ENCODE measurements at regions not wholly inside any gene's neighbourhood (a gene's known extent, or its start where the extent isn't known, plus 50 kb on each side); places are given as distances from the start of the nearest gene placed in this dataset.
"Not testable (repeated sequence)": the region's sequence is repeated elsewhere in the genome, so short reads cannot be mapped to it uniquely, and the experiment has no call there.

DNA sequence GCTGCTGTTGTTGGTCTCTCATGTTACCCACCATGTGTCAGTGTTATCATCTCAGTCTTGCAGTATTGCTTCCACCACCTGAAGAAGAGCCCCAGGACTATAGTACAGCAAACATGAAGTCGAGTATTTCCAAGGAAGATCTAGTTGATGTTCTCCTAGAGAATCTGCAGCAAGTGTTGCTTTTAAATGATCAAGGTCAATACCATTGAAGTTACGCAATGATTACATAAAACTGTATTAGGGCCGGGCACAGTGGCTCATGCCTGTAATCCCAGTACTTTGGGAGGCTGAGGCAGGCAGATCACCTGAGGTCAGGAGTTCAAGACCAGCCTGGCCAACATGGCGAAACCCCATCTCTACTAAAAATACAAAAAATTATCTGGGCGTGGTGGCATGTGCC, 173.9 kb downstream of the TJP1 start:
- not testable (repeated sequence) for DNase-seq (ENCODE audit: extremely low spot score); H3K36me3 ChIP-seq (ENCODE audit: insufficient read depth)
- 89% methylated on average over 5 of the region's 5 CpGs for WGBS

DNA sequence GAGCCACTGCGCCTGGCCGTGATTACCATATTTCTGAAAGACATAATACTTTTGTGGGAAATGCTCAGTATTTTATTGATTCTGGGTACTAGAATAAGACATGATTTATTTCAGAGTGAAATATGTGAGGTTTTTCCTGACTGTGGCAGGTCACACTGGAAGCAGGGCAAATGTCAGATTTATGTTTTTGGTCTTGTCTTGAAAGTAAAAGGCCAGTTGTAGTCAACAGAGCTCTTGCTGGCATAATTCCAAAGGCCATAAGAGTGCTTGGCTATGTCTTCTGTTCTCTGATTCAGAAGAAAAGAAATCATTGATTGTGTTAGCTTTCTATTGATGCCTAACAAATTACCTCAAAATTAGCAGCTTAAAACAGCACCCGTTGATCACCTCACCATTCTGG, 176.4 kb downstream of the TJP1 start:
- WGBS: 91% methylated on average over 3 of the region's 3 CpGs
- no peak overlapping the region for H3K4me3 ChIP-seq (ENCODE audit: low read depth, low read length)
- no peaks in the 10 kb centered on the region for H3K4me1 ChIP-seq (ENCODE audit: insufficient read depth)
- DNase-seq (ENCODE audit: extremely low spot score): no peak
- no peak overlapping the region for H3K27ac ChIP-seq (ENCODE audit: low read depth)
- no peaks in the 10 kb centered on the region for H3K36me3 ChIP-seq (ENCODE audit: insufficient read depth)

More for the DNA sequence above, 173.9 kb downstream of the TJP1 start:
- not testable (repeated sequence) for H3K4me3 ChIP-seq (ENCODE audit: low read depth, low read length); H3K27ac ChIP-seq (ENCODE audit: low read depth); H3K4me1 ChIP-seq (ENCODE audit: insufficient read depth)

DNA sequence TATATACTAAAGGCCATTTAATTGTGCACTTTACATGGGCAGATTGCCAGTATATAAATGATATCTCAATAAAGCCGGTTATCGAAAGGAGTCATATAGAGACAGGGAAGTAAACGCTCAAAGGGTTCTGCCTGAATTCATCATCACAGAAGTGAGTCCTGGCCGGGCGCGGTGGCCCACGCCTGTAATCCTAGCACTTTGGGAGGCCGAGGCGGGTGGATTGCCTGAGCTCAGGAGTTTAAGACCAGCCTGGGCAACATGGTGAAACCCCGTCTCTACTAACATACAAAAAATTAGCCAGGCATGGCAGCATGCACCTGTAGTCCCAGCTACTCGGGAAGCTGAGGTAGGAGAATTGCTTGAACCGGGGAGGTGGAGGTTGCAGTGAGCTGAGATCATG, 177.9 kb downstream of the TJP1 start:
- WGBS: 86% methylated on average over 12 of the region's 12 CpGs
- not testable (repeated sequence) for H3K4me3 ChIP-seq (ENCODE audit: low read depth, low read length); H3K4me1 ChIP-seq (ENCODE audit: insufficient read depth); H3K27ac ChIP-seq (ENCODE audit: low read depth); DNase-seq (ENCODE audit: extremely low spot score); H3K36me3 ChIP-seq (ENCODE audit: insufficient read depth)

DNA sequence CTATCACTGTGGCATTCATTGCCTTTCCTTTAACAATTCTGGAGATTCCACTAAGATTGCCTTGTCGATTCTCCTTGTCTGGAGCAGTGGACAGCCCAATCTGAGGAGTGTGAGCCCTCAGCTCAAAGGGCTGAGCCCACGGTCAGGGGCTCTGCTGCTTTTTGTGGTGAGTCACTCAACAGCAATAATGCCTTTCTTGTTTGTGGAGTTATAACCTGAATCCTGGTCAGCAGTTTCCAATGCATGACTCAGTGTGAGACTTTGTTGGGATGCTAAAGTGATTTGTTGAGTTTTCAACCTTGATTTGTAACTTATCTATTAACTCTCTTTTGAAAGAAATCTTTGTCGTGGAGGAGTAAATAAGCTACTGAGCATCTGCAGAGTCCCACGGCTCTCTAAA, 183.5 kb downstream of the TJP1 start:
- H3K4me3 ChIP-seq (ENCODE audit: low read depth, low read length): no peak overlapping the region
- DNase-seq (ENCODE audit: extremely low spot score): no peak
- no peak overlapping the region for H3K27ac ChIP-seq (ENCODE audit: low read depth)
- 73% methylated on average over 4 of the region's 4 CpGs for WGBS
- no peaks in the 10 kb centered on the region for H3K4me1 ChIP-seq (ENCODE audit: insufficient read depth)
- H3K36me3 ChIP-seq (ENCODE audit: insufficient read depth): no peaks in the 10 kb centered on the region

DNA sequence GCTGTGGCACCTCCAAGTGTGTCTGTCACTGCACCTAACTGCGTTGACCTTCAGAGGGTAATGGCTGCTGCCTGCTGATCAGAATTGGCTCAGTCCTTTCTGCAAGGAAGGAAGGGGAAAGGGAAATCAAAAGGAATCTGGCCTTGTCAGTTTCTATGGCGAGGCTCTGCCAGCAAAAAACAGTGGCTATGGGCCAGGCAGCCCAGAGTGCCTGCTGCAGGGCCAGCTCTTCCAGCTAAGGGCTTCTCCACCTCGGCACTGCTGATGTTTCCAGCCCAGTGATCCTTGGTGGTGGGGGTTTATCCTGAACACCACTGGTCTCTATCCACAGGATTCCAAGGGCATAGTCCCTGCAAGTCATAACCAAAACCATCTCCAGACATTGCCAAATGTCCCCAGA, 184.3 kb downstream of the TJP1 start:
- no peak overlapping the region for H3K4me3 ChIP-seq (ENCODE audit: low read depth, low read length)
- no peaks in the 10 kb centered on the region for H3K4me1 ChIP-seq (ENCODE audit: insufficient read depth)
- 87% methylated on average over 3 of the region's 3 CpGs for WGBS
- H3K27ac ChIP-seq (ENCODE audit: low read depth): no peak overlapping the region
- no peaks in the 10 kb centered on the region for H3K36me3 ChIP-seq (ENCODE audit: insufficient read depth)
- no peak for DNase-seq (ENCODE audit: extremely low spot score)

DNA sequence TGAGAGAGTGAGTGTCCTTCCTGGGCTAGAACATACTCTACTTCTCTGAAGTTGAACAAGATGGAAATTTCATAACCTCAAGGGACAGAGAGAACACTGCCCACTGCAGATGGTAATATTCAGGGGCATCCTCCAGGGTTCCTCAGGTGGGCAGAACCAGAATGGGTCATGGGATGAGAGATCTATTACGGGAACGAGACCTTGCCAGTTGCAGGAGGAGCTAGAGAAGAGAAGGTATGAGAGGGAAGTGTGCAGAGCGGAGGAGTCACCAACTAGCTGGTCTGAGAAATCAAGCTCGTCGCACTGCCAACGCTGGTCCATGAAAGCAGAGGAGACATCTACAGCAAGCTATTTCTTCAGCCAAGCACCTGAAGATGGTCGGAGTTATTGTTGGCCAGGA, 184.7 kb downstream of the TJP1 start:
- Histone ChIP-seq H3K4me1 (ENCODE audit: insufficient read depth) (no peaks in the 10 kb centered on the region), H3K4me3 (ENCODE audit: low read depth, low read length) (no peak overlapping the region), H3K36me3 (ENCODE audit: insufficient read depth) (no peaks in the 10 kb centered on the region), H3K27ac (ENCODE audit: low read depth) (no peak overlapping the region)
- WGBS: 64% methylated on average over 7 of the region's 7 CpGs
- no peak for DNase-seq (ENCODE audit: extremely low spot score)

DNA sequence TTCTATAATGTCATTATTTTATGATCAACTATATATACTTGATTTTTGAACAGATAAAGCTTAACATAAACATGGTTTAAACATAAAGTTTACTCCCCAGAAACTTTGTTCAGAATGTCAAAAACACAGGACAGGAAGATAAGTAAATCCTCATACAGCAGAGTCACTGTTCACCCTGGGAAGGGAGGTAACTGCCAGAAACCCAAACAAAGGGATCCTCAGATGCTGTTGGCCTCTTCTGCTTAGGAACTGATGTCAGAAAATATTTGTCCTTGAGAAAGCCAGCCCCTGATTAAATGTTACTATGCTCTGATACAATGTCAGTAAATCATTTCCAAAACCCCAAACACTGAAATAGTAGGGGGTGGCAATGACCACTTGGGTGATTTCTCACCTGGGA, 185.3 kb downstream of the TJP1 start:
- DNase-seq (ENCODE audit: extremely low spot score): no peak
- Histone ChIP-seq H3K4me3 (ENCODE audit: low read depth, low read length) (no peak overlapping the region), H3K36me3 (ENCODE audit: insufficient read depth) (no peaks in the 10 kb centered on the region), H3K27ac (ENCODE audit: low read depth) (no peak overlapping the region), H3K4me1 (ENCODE audit: insufficient read depth) (no peaks in the 10 kb centered on the region)

DNA sequence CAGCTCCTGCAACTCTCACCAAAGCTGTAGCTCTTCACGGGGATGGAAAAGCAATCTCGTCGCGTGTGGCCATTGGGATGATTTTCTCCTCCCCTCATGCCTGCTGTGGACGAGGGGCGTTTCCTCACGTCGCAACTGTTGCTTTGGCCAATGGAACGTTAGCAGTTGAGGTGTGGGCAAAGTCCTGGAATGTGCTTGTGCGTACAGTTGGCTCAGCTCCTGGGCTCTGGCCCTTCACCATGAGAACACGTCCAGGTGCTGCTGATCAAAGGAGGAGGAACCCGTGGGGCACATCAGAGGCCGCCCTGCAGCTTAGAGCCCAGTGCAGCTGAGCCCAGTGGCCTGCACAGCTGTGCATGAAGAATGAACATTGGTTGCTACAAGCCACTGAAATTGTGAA, 186.1 kb downstream of the TJP1 start:
- no peak for DNase-seq (ENCODE audit: extremely low spot score)
- Histone ChIP-seq H3K27ac (ENCODE audit: low read depth) (no peak overlapping the region), H3K36me3 (ENCODE audit: insufficient read depth) (no peaks in the 10 kb centered on the region), H3K4me3 (ENCODE audit: low read depth, low read length) (no peak overlapping the region), H3K4me1 (ENCODE audit: insufficient read depth) (no peaks in the 10 kb centered on the region)
- WGBS: 28% methylated on average over 13 of the region's 13 CpGs

DNA sequence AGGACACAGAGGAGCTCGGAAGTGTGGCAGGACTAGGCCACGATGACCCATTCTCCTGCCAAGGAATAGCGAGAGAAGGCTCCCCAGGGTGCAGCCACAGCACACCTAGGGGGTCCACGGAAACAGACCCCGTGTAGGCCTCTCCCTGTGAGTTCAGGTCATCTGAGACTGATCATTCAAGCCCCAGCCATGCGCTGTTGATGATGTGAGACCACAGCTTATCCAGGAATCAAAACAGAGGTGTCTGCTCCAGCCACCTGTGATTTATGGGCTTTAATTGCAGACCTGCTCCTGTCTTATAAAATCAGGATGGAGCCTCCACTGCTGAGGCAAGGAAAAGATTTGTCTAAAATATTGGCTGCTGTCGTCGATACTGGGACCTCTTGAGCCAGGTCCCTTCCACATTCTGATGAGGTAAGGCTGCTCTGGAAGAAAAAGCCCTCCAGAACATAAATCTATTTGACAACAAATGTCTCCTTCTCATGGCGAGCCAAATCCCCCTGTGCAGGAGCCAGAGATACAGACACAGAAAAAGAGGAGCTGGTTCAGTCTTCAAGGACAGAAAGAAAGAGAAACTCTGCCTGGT, 186.7 kb downstream of the TJP1 start:
- Histone ChIP-seq H3K27ac (ENCODE audit: low read depth) (no peak overlapping the region), H3K36me3 (ENCODE audit: insufficient read depth) (no peaks in the 10 kb centered on the region), H3K4me3 (ENCODE audit: low read depth, low read length) (no peak overlapping the region), H3K4me1 (ENCODE audit: insufficient read depth) (no peaks in the 10 kb centered on the region)
- WGBS: 61% methylated on average over 9 of the region's 9 CpGs
- DNase-seq (ENCODE audit: extremely low spot score): no peak

DNA sequence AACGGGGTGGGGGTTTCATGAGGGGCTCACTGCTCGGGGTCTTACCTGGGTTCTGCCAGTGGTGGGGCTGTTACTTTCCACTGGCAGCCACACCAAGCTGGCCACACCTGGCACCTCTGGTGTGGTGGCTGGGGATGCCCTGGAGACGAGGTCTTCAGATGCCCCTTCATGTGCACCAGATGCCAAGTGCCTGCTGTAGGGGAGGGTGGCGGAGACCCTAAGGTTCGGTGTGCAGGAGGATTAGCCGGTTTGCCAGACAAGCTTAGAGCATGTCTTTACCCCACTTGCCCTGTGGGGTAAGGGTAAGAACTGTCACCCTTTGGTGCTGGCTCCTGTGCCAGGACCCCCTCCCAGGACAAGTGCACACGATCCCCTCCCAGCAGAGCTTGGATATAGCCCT, 188.3 kb downstream of the TJP1 start:
- H3K36me3 ChIP-seq (ENCODE audit: insufficient read depth): no peaks in the 10 kb centered on the region
- 91% methylated on average over 7 of the region's 7 CpGs for WGBS
- H3K4me3 ChIP-seq (ENCODE audit: low read depth, low read length): no peak overlapping the region
- DNase-seq (ENCODE audit: extremely low spot score): no peak
- H3K27ac ChIP-seq (ENCODE audit: low read depth): no peak overlapping the region
- H3K4me1 ChIP-seq (ENCODE audit: insufficient read depth): no peaks in the 10 kb centered on the region

DNA sequence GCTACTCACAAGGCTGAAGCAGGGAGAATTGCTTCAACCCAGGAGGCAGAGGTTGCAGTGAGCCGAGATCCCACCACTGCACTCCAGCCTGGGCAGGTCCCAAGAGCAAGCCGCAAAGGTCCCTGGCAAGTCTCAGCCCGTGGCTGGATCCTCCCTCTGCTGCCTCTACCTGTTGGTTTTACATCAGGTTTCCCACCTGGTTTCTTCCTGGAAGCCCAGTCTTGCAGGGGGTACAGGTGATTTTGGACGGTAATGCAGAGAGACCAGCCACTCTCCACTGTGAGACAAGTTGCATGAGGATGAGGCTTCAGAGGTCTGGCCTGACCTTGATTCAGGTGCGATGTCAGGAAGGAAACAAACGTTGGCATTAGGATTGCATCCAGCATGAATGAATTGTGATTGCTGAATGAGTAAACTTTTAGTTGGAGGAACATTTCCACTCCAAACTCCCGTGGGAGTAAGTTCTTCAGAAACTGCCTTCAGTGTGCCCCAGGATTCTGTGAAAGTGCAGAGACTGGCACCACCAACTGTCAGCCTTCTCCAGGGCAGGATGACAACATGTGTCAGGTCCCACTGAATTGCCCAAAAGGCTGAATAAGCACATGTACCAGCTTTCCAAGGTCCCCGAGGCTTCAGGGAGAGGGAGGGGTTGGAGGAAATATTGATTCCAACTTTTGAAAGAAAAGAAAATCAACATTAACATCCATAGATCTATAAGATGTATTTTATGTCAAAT, 189.4 kb downstream of the TJP1 start:
- Histone ChIP-seq H3K27ac (ENCODE audit: low read depth) (no peak overlapping the region), H3K4me1 (ENCODE audit: insufficient read depth) (no peaks in the 10 kb centered on the region), H3K4me3 (ENCODE audit: low read depth, low read length) (no peak overlapping the region), H3K36me3 (ENCODE audit: insufficient read depth) (no peaks in the 10 kb centered on the region)
- no peak for DNase-seq (ENCODE audit: extremely low spot score)
- 75% methylated on average over 8 of the region's 8 CpGs for WGBS

DNA sequence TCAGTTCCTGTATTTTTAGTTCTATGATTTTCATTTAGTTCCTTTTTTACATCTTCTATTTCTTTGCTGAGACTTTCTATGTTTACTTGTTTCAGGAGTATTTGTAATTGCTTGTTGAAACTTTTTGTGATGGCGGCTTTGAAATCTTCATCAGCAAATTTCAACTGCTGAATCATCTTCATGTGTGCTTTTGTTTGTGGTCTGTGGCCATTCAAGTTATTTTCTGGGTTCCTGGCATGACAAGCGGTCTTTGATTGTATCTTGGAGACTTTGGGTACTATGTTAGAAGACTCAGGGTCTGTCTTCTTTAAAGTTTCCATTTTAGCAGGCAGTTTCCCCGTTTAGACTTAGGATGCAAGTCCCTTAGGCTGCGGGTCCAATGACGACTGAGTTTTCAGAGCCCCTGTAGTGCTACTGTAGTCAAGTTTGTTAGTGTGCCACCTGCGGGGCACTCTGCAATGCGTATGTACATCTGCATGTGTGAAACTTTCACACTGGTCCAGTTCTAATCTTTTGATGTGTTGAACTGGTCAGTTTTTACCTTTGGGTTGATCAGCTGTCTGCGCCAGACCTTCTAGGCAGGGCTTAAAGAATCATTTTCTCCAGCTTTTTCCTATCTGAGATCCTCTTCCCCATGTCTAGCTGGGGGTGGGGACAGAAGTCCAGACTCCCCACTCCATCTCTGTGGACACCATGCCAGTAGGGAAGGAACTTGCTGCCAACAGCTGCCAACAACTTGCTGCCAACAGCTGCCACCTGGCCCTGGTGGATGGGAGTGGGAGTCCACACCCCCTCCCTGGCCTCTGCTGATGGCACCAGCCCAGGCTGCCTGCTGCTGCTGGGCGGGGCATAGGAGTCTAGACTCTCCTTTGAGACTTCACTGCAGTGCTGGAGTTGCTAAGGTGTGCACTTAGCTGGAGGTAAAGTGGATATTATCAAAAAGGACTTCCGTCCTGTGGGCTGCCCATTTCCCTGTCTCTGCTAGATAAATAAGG, 190.9 kb downstream of the TJP1 start:
- H3K36me3 ChIP-seq (ENCODE audit: insufficient read depth): no peaks in the 10 kb centered on the region
- no peak for DNase-seq (ENCODE audit: extremely low spot score)
- no peaks in the 10 kb centered on the region for H3K4me1 ChIP-seq (ENCODE audit: insufficient read depth)
- H3K4me3 ChIP-seq (ENCODE audit: low read depth, low read length): no peak overlapping the region
- 68% methylated on average over 10 of the region's 10 CpGs for WGBS
- no peak overlapping the region for H3K27ac ChIP-seq (ENCODE audit: low read depth)

DNA sequence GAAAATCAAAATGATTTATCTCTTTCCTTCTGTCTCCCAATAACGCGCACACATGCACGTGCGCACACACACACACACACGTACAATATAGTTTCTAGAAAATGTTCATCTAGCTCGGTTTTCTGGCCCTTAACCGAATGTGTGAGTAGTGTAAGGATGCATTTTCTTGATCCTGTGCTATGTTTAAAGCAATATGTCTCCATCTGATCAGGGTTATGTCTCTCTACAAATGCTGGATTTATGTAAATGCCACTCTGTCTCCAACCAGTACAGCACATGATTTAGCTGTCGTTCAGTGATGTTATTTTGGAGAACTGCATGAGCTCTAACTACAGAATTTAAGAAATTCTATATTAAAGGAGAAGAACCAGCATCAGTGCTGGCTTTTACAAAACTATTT, 198.0 kb downstream of the TJP1 start:
- Histone ChIP-seq H3K4me3 (ENCODE audit: low read depth, low read length) (no peak overlapping the region), H3K27ac (ENCODE audit: low read depth) (no peak overlapping the region), H3K36me3 (ENCODE audit: insufficient read depth) (no peaks in the 10 kb centered on the region), H3K4me1 (ENCODE audit: insufficient read depth) (no peaks in the 10 kb centered on the region)
- no peak for DNase-seq (ENCODE audit: extremely low spot score)
- 80% methylated on average over 8 of the region's 8 CpGs for WGBS

DNA sequence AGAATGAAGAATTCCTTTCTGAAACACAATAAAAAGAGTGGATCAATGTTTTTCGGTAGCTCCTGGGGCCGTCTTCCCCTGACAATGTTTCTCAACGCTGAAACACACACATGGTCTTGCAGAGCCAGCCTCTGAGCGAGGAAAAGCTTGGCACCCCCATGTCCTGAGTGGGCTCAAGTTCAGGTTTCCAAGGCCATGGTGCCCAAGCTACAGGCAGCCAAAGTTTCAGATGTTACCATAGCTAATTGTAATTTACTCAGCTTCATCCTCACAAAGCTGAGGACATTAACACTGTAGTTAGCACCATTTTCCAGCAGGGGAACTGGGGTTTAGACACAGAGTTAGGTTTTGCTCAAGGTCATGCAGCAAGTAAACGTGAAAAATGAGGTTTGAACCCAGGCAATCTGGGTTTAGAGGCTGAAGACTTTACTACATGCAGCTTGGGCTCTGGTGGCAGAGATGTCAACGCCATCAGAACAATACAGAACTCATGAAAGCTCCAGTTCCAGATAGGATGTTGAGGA, 199.1 kb downstream of the TJP1 start:
- 73% methylated on average over 6 of the region's 6 CpGs for WGBS
- Histone ChIP-seq H3K27ac (ENCODE audit: low read depth) (no peak overlapping the region), H3K4me1 (ENCODE audit: insufficient read depth) (no peaks in the 10 kb centered on the region), H3K4me3 (ENCODE audit: low read depth, low read length) (no peak overlapping the region), H3K36me3 (ENCODE audit: insufficient read depth) (no peaks in the 10 kb centered on the region)
- no peak for DNase-seq (ENCODE audit: extremely low spot score)

Data from urinary bladder (tissue), 3 donors.